K562 (cell line): ENCODE measurements at regions not wholly inside any gene's neighbourhood (a gene's known extent, or its start where the extent isn't known, plus 50 kb on each side); places are given as distances from the start of the nearest gene placed in this dataset.

Experiments used
- ATAC-seq: fragments of 200-7000 bp; cut with Tn5 transposase; 3 replicates; pipeline ENCODE4 v1.9.1; 2020; ENCODE audit warnings: moderate library complexity
- BruUV-seq: library from RNA; stranded (reverse); fragments of 400-500 nt; replicated peaks from 2 replicates; lab custom pipeline; 2021; lab: Mats Ljungman, UMichigan
- CTCF ChIA-PET: fragments of 300-600 bp; formaldehyde crosslinking; extraction: SDS; loops from one replicate; lab custom pipeline; 2021; ENCODE audit warnings: low intra/inter-chr PET ratio; lab: Yijun Ruan, JAX
- POLR2A ChIA-PET: fragments of 300-600, 350-650 bp; sonication (Branson Sonifier 250); formaldehyde crosslinking; extraction: SDS; loops from one replicate; lab custom pipeline; 2021; ENCODE audit warnings: antibody characterized with exemption, inconsistent platforms; lab: Yijun Ruan, JAX
- DNase-seq, 4 experiments: peaks; one replicate each; pipeline versions ENCODE4 v3.0.0 to v3.0.0-alpha.2; 2011 to 2018; ENCODE audit warnings: low spot score in 3 of 4, mixed read lengths in 3 of 4; ENCODE audit errors: extremely low read depth in 1 of 4
- FAIRE-seq: peaks from 2 replicates; lab custom pipeline; 2011; peaks lifted over from hg19 to GRCh38; lab: Jason Lieb, UNC
- H2AFZ ChIP-seq: 2 replicates; pipeline ENCODE4 v1.6.0; 2011; ENCODE audit warnings: low read depth, low read length, control low read depth, inconsistent platforms
- H3K27ac ChIP-seq: fragments of 200-600 bp; 3 replicates; pipeline ENCODE4 v1.8.0; 2011; ENCODE audit warnings: low read depth, mild to moderate bottlenecking, control low read depth, inconsistent platforms, low read length, moderate library complexity, mixed read lengths; ENCODE audit errors: extremely low read depth
- H3K27me3 ChIP-seq, 2 experiments: fragments of 300-600 bp in 1 of 2; 2 replicates in 1 of 2; 3 replicates in 1 of 2; pipeline versions ENCODE4 v1.6.0 to v1.8.0; 2011; ENCODE audit warnings: inconsistent platforms in 2 of 2, low read length in 2 of 2, mild to moderate bottlenecking in 1 of 2, mixed read lengths in 1 of 2, moderate library complexity in 1 of 2; ENCODE audit not compliant: control insufficient read depth in 2 of 2, insufficient read depth in 2 of 2
- H3K36me3 ChIP-seq: fragments of 300-600 bp; 3 replicates; pipeline ENCODE4 v1.8.0; 2011; ENCODE audit warnings: mild to moderate bottlenecking, low read length, inconsistent platforms; ENCODE audit not compliant: control insufficient read depth, insufficient read depth
- H3K4me1 ChIP-seq, 2 experiments: fragments of 200-600 bp in 1 of 2; replicated peaks in 1 of 2; 2 replicates in 1 of 2; 3 replicates in 1 of 2; pipeline versions ENCODE4 v1.5.1 to v1.8.0; 2011; ENCODE audit warnings: inconsistent platforms in 2 of 2, low read length in 2 of 2, mild to moderate bottlenecking in 1 of 2, mixed read lengths in 1 of 2, moderate library complexity in 1 of 2; ENCODE audit not compliant: control insufficient read depth in 2 of 2, insufficient read depth in 2 of 2
- H3K4me2 ChIP-seq: 2 replicates; pipeline ENCODE4 v1.6.1; 2011; ENCODE audit warnings: low read length, control low read depth, inconsistent platforms, mixed read lengths; ENCODE audit not compliant: insufficient read depth
- H3K4me3 ChIP-seq: fragments of 200-600 bp; sonication (generic), shearing (Covaris generic); 2 replicates; pipeline ENCODE4 v1.5.1; 2016; ENCODE audit warnings: control low read depth, inconsistent platforms
- H3K79me2 ChIP-seq: fragments of 200-600 bp; 3 replicates; pipeline ENCODE4 v1.8.0; 2011; ENCODE audit warnings: low read length, inconsistent platforms; ENCODE audit not compliant: control insufficient read depth, insufficient read depth
- H3K9ac ChIP-seq, 2 experiments: 2 replicates each; pipeline versions ENCODE4 v1.6.0 to v1.6.1; 2011; ENCODE audit warnings: low read depth in 2 of 2, low read length in 2 of 2, control low read depth in 1 of 2, inconsistent platforms in 1 of 2, mild to moderate bottlenecking in 1 of 2, mixed read lengths in 1 of 2; ENCODE audit not compliant: insufficient read depth in 1 of 2
- H3K9me1 ChIP-seq: one replicate; pipeline ENCODE4 v1.6.0; 2011; ENCODE audit warnings: inconsistent platforms, mild to moderate bottlenecking, low read length, moderate library complexity; ENCODE audit not compliant: control insufficient read depth, insufficient read depth
- H3K9me3 ChIP-seq: replicated peaks from 2 replicates; pipeline ENCODE4 v1.5.1; 2011; ENCODE audit warnings: low read depth, low read length, inconsistent platforms; ENCODE audit not compliant: control insufficient read depth, insufficient read depth
- H4K20me1 ChIP-seq: replicated peaks from 2 replicates; pipeline ENCODE4 v1.6.1; 2011; ENCODE audit warnings: low read length, inconsistent platforms, mixed read lengths; ENCODE audit not compliant: control insufficient read depth, insufficient read depth
- CBX8 ChIP-seq: fragments of 200-600 bp; sonication (generic); IDR thresholded peaks from 2 replicates; pipeline ENCODE4 v1.6.1; 2012; ENCODE audit warnings: borderline replicate concordance, mixed run types, low read depth, mild to moderate bottlenecking, moderate library complexity, mixed read lengths, low read length, control low read depth, inconsistent platforms; ENCODE audit not compliant: poor library complexity, severe bottlenecking; ENCODE audit errors: extremely low read depth
- MGA ChIP-seq: fragments of 450-650 bp; IDR thresholded peaks from 2 replicates; pipeline ENCODE4 v1.6.1; 2016; ENCODE audit warnings: mild to moderate bottlenecking, moderate library complexity
- SMAD4 ChIP-seq: fragments of 250-450 bp; sonication (Bioruptor Pico); conservative IDR thresholded peaks from 2 replicates; pipeline ENCODE4 v1.8.0; 2021; ENCODE audit warnings: inconsistent platforms, mild to moderate bottlenecking, moderate library complexity
- SRF ChIP-seq, 2 experiments: fragments of 250-450, 450-650 bp in 1 of 2; sonication (Bioruptor Pico) in 1 of 2; sonication (generic) in 1 of 2; formaldehyde crosslinking; IDR thresholded peaks; 2 replicates each; pipeline versions ENCODE4 v1.5.0 to v1.5.1; 2020 to 2022; ENCODE audit warnings: mild to moderate bottlenecking in 1 of 2, missing genetic modification reagents in 1 of 2
- TGIF2 ChIP-seq: sonication (generic); formaldehyde crosslinking; IDR thresholded peaks from 2 replicates; pipeline ENCODE4 v1.8.1; 2022; ENCODE audit warnings: mild to moderate bottlenecking, missing genetic modification reagents, moderate library complexity
- VEZF1 ChIP-seq: fragments of 200-800 bp; sonication (Bioruptor generic); IDR thresholded peaks from 2 replicates; pipeline ENCODE4 v1.6.1; 2017; ENCODE audit warnings: missing genetic modification characterization, missing compliant biosample characterization
- WGBS: fragments of 100-300 bp; shearing (Covaris generic); methylation state at CpG from one replicate; pipeline ENCODE4 v1.1.6; 2016; ENCODE audit warnings: low coverage, mixed read lengths; ENCODE audit not compliant: insufficient coverage; ENCODE audit errors: missing lambda C conversion rate; 5-methylcytosine and 5-hydroxymethylcytosine counted together
- in situ Hi-C: fragments of 300-500 bp; cut with MboI; formaldehyde crosslinking; loops from 4 replicates; pipeline ENCODE4 v1.15.0; 2018; ENCODE audit warnings: inconsistent platforms, mixed read lengths
- intact Hi-C: fragments of 100-400 bp; cut with micrococcal nuclease; formaldehyde crosslinking; loops from 2 replicates; pipeline ENCODE4 v1.14.2; 2022
- TF ChIP-seq, protein P1 (sequence below): fragments of 450-650 bp; conservative IDR thresholded peaks from 2 replicates; pipeline ENCODE4 v1.6.1; 2016; ENCODE audit warnings: missing genetic modification characterization, low read depth, mild to moderate bottlenecking, missing compliant biosample characterization, moderate library complexity

GRCh38 chr16:65500007-65500406 lies 378.1 kb upstream of the CDH11 start:
- Histone ChIP-seq H4K20me1 (no peaks in the 10 kb centered on the region), H3K4me2 (no peak overlapping the region), H3K4me3 (no peak overlapping the region), H3K27ac (no peak overlapping the region), H2AFZ (no peak overlapping the region), H3K9me3 (no peaks in the 10 kb centered on the region), H3K9ac (no peak overlapping the region), H3K79me2 (no peaks in the 10 kb centered on the region), H3K4me1 (no peaks in the 10 kb centered on the region), H3K36me3 (no peaks in the 10 kb centered on the region), H3K9me1 (no peaks in the 10 kb centered on the region), H3K27me3 (no peaks in the 10 kb centered on the region)
- FAIRE-seq = no peak
- no peak for ATAC-seq
- no TSS peak for BruUV-seq
- in situ Hi-C loops = no loop called here
- ChIA-PET CTCF (no interaction called here), POLR2A (no interaction called here)
- intact Hi-C loops = no loop called here
- no peak for DNase-seq
- 7% methylated on average over 2 of the region's 2 CpGs for WGBS
- TF ChIP-seq TGIF2 (CRISPR knock-in tag) = no peak
- TF ChIP-seq CBX8 = no peak
- no peak for TF ChIP-seq SRF (CRISPR knock-in tag; IDR thresholded peaks at IDR 0.05)
- no peak for TF ChIP-seq VEZF1 (CRISPR knock-in tag)
- TF ChIP-seq MGA = no peak
- no peak for TF ChIP-seq SMAD4
- TF ChIP-seq, protein P1, sequence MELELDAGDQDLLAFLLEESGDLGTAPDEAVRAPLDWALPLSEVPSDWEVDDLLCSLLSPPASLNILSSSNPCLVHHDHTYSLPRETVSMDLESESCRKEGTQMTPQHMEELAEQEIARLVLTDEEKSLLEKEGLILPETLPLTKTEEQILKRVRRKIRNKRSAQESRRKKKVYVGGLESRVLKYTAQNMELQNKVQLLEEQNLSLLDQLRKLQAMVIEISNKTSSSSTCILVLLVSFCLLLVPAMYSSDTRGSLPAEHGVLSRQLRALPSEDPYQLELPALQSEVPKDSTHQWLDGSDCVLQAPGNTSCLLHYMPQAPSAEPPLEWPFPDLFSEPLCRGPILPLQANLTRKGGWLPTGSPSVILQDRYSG (tag) = no peak
